HG03097 (cell line): ENCODE measurements at regions not wholly inside any gene's neighbourhood (a gene's known extent, or its start where the extent isn't known, plus 50 kb on each side); places are given as distances from the start of the nearest gene placed in this dataset.
"Not testable (repeated sequence)": the region's sequence is repeated elsewhere in the genome, so short reads cannot be mapped to it uniquely, and the experiment has no call there.

Experiments used
- ATAC-seq: cut with Tn5 transposase; IDR thresholded peaks from one replicate; pipeline ENCODE4 v1.9.1; 2021; ENCODE audit not compliant: unreplicated experiment, low FRiP score

DNA sequence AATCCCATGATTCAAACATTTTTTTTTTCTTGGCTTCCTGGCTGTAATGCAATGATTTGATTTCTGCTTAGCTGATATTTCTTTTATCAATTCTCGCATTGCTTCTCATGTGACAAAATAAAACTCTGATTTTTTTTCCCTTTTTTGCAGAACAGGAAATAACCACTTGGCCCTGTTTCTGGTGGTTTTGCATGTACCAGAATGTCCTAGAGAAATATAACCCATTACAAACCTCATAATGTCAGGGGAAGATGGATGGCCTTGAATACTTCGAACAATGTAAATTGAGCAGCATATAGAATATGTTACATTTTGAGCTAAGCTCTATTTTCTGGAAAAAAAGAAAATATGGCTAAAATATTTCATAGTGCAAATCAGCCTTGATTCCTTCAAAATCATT is 275.6 kb downstream of the RAP2B start:
- ATAC-seq, result no peak

DNA sequence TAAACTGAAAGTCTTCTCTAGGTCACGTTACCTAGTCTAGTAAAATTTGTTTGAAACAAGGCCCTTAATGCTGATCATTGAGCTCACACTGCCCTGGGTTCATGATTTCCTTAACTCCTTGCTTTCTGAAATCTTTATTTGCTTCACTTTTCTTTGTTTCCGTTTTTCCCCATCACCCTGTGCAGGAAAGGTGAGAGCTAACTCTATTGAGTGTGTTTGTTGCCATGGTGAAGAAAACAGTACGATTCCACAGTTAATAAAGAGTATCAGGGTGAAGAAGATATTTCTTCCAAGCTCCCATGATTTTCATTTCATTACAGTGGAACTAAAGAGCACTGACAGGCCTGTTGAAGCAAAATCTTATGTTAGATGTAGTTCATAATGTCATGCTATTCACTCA is 276.2 kb downstream of the RAP2B start:
- no peak for ATAC-seq

DNA sequence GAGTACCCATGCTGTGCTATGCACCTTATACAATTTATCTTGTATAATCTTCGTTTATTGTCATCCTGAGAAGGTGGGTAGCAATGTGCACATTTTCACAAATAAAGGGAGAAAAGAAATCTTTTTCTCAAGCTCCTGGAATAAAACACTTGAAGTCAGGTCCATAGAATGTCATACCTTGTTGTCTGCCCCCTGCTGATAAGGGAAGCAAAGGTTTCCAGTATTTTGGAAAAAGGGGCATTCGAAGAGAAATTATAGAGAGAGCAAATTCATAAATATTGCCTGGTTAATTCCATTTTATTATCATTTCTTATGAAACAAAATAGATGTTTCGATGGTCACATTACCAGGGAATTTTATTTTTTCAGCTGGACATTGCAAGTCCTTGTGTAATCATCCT is 277.8 kb downstream of the RAP2B start:
- no peak for ATAC-seq

DNA sequence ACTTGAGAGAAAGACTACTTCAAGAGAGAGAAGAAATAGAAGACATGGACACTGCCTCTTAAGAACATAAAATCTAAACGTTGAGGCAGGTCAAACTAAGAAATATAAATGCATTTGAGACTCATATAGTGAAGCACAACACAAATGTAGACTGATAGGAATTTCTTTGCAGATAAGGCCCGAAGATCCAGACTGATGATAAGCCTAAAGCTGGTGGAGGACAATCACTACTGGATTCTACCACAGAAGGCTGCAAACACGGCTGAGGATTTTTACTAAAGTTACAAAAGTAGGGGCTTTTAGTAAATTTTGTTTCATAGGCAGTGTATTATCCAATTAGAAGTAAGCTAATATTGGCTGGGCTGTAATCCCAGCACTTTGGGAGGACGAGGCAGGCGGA is 278.3 kb downstream of the RAP2B start:
- ATAC-seq, result no peak

DNA sequence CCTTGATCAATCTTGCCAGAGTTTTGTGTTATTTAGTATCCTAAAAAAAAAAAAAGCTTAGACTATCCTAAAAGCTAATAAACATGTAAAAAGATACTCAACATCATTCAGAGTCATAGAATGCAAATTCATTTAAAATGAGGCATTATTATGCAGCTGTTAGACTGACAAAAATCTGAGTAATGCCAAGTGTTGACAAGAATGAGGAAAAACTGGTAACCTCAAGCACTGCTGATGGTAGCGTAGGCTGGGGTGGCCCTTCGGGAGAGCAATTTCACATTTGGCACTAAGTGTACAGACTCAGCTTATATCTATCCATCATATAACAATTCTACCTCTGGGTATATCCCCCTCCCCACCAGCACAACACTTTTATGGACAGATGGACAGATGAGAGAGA is 280.4 kb downstream of the RAP2B start:
- no peak for ATAC-seq

DNA sequence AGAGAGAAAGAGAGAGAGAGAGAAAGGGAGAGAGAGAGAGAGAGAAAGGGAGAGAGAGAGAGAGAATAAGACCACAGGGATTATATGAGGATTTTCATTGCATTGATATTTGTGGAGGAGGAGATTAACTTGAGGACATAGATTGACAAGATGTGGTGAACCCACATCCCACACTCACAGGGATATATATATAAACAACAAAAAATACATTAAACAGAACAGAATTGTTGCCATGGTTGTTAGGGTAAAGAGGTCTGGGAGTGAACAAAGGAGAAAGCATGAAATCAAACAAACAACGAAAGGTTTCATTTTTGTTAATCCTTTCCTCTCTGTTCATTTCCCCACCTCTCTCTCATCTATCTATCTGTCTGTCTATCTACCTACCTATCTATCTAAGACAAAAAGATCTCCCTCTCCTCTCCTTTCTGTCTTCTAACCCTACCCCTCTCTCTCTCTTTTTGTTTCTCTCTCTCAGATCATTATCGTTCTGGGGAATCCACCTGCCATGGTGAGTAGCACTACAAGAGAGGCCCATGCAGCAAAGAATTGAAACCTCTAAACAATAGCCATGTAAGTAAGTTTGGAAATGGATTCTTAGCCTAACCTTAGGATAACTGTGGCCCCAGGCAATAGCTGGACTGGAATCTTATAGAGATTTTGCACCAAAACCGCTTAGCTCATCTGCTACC is 280.9 kb downstream of the RAP2B start:
- no peak for ATAC-seq

DNA sequence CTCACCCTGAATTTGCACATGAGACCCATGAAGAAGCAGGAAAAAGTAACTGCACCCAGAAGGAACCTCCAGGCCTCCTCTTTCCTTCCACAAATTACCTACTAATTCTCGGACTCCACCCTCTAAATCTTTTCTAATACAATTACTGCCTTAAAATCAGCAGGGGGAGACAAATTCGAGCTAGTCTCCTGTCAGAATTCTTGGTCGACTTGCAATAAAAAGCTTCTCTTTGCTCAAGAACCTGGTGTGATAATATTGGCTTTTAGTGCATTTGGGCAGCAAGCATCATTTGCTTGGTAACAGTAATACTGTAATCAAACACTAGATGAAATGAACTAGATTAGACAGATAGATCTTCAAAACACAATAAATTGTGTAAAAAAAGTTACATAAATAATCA is 281.9 kb downstream of the RAP2B start:
- ATAC-seq, result no peak

DNA sequence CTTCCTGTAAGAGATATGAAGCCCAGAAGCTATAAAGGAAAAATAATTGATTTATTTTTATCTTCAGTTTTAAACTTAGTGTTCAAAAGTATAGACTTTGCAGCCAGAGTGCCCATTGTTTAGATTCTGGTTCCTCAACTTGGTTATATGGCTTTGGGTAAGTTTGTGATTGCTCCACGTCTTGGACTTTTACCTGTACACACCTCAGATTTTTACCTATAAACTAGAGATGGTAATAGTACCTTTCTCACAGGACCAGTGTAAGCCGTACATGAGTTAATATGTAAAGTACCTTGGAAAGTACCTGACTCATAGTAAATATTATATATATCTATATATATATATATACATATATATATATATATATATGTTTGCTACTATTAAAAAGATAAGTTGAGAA is 283.8 kb downstream of the RAP2B start:
- no peak for ATAC-seq

DNA sequence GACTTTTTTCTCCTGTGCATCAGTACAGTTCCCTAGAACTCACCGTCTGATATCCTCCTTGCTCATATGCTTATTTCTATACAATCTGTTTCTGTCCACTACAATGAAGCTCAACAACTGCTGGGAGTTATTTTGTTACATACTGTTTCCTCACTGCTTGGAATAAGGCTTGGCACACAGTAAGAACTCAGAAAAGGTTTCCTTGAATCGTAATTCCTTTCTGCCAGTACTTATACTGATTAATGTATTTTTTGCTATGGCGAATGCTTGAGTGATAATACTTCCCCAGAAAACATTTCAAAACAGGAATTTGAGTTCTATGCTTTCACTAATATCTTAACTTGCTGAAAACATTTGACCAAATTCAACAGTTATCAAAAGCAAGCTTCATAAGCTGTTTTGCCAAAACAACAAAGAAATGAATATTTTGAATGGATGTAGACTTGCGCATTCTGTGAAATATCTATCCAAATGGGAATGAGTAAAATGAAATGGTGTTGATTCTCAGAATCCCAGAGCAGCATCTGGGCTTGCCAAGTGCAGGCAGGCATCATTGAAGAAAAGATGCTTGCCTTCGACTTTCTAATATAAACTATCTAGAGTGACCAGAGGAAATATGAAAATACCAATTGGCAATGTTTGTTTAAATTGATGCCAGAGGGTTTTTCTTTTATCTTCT is 286.3 kb downstream of the RAP2B start:
- no peak for ATAC-seq

DNA sequence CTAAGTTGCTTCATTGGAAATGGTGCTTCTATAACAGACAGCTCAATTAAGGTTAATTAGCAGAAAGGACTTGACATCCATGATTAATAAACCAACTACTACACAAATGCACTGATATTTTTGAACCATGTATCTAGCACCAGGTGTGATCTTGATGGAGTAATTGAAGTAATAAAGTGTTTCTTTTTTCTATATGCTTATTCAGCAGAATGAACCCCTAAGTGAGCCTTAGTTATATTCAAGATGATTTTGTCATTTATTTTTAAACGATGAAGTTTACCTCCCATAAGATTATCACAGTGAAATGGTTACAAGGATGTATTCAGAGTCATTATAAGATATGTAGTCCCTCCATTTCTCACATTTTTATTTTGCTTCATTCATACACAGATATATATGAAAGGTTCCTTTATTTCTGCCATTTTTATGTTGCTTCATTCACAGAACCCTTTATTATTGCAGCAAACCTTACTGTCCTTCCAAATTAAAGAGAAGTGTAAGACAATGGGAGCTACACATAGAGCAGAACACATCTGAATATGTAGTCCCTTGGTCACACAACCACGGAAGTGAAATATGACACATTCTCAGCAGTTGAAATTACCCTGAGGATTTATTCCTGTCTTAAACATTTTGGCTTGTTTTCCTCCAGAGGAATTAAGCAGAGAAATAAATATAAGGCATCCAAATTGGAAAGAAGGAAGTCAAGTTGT is 295.0 kb downstream of the RAP2B start:
- no peak for ATAC-seq

DNA sequence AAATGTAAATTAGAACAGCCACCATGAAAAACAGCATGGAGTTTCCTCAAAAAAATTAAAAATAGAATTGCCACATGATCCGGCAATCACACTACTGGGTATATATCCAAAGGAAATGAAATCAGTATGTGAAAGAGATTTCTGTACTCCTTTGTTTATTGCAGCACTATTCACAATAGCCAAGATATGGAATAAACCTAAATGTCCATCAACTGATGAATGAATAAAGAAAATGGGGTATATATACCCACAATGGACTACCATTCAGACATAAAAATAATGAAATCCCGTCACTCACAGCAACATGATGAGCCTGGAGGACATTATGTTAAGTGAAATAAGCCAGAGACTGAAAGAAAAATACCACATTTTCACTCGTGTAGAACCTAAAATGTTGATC is 296.9 kb downstream of the RAP2B start:
- ATAC-seq, result no peak

DNA sequence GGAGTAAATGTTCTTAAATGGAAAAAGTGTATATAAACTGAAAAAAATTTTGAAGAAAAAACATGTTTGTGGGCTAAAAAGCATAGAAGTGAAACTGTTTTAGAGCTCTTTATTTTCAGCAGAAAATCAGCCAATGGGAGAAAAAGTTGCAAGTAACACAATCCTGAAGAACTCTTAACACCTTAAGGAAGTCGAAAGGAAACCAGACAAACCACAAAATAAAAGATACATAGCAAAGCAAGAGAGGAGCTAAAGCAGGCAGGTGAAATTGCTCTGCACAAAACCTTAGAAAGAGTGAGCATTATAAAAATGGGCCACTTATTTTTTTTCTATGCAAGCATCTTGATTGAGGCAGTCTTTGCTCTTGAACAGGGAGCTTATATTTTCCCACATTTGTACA is 300.5 kb downstream of the RAP2B start:
- no peak for ATAC-seq

DNA sequence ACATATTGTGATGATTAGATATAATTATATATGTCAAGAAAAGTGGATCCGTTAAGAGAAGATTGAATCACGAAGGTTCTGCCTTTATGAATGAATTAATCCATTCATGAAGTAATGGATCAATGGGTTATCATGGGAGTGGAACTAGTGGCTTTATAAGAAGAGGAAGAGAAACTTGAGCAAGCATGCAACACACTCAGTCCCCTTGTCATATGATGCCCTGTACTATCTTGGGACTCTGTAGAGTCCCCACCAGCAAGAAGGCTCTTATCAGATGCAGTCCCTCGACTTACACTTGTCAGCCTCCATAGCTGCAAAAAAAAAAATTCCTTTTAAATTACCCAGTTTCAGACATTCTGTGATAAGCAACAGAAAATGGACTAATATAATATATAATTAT is 301.9 kb downstream of the RAP2B start:
- ATAC-seq, result no peak

DNA sequence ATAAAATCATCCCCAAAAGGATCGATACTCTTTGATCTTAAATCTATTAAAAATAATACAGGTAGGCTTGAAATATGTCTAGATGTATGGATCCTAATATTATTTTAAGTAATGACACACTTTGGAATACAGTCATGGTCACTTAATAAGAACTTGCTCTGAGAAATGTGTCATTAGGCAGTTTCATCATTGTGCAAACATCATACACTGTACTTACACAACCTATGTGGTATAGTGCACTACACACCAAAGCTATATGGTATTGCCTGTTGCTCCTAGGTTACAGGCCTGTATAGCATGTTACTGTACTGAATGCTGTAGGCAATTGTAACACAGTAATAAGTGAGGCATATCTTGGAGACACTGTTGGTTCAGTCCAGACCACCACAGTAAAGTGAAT is 307.1 kb downstream of the RAP2B start:
- no peak for ATAC-seq

DNA sequence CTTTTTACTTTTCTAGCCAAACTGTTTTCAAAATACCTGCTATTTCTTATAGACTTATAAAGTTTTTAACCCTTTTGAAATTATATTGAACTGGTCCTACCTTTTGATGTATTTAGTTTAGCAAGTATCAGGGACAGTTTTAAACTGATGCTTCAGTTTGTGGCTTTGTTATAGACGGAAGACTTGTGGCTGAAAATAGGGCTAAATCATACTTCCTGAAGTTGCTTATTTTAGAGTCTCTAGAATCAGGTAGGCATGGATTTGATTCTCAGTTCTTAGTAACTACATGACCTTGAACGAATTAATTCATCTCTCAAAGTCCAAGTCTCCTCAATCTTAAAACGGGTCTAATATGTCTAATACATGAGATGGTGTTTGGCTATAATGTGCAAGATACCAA is 322.8 kb downstream of the RAP2B start:
- no peak for ATAC-seq

DNA sequence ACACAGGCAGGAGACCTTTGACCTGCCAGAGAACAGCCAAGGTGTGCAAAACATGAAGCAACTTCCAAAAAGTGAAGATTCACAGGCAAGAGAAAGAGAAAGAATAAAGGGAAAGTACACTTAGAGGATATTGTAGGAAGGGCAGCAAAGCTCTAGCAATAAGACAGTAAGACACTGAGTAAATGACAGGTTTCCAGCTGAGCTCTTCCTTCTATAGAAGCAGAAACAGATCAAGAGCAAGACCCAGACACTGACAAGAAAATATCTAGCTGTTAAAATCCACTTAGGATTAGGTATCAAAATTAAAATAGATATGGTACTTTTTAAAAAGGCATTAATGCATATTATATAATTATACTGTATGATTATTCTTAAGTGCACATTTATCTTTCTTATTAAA is 333.4 kb downstream of the RAP2B start:
- ATAC-seq, result no peak

DNA sequence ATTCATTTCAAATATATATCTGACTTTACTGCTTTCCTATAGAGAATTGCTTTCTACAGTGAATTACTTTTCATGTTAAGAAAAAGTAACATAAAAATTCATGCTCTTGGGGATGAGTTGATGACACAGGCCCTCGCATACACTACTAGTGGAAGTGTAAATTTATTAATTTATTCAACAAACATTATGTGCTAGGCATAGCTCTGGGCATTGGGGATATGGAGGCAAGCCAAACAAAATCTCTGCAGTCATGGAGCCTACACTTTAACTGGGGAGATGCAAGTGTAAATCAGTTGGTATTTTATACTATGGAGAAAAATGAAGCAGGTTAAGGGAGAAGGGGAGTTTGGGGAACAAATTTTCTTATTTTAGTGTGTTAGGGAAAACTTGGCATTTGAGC is 340.7 kb downstream of the RAP2B start:
- ATAC-seq, result no peak

DNA sequence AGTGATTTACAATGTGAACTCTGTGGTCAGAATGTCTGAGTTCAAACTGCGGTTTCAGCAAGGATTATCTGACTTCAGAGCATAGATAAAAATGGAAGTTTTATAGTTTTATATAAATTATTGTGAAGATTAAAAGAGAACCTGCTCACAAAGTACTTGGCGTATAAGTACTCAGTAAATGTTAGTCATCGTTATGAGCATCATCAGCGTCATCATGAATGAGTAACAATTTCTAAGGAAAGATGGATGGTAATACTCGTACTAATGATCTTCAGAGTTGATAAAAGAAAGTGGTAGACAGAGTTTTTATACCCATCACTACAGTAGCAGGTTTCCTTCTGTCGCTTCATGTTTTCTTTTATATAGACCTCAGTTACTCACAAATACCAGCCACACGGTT is 341.8 kb downstream of the RAP2B start:
- no peak for ATAC-seq

DNA sequence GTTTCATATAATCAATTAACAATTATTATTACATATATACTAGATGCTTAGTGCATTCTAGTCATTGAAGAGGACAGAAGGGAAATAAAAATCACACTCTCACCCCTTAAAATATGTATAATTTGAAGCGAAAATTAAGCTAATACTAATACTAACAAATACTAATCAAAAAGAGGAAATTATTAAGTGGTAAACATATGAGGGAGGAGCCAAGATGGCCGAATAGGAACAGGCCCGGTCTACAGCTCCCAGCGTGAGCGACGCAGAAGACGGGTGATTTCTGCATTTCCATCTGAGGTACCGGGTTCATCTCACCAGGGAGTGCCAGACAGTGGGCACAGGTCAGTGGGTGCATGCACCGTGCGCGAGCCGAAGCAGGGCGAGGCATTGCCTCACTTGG is 344.2 kb downstream of the RAP2B start:
- not testable (repeated sequence) for ATAC-seq

DNA sequence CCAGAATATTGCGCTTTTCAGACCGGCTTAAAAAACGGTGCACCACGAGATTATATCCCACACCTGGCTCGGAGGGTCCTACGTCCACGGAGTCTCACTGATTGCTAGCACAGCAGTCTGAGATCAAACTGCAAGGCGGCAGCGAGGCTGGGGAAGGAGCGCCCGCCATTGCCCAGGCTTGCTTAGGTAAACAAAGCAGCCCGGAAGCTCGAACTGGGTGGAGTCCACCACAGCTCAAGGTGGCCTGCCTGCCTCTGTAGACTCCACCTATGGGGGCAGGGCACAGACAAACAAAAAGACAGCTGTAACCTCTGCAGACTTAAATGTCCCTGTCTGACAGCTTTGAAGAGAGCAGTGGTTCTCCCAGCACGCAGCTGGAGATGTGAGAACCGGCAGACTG is 344.7 kb downstream of the RAP2B start:
- ATAC-seq, result not testable (repeated sequence)

DNA sequence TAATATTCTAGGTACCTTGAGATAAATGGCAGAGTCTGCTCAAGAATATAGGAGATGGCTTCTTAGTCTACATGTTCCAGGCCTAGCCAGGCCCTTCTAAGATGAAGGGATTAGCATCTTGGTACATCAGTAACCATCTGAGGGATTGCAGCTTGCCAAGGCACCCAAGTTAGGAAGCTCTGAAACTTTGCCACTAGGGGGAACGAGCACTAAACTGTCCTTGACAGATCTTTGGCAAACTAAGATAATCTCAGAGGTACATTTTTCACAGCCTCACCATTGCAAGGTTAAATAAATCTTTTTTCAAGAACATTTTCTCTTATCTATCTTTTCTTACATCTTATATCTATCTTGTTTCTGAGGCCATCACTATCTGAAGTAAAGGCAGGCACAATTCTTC is 351.2 kb downstream of the RAP2B start:
- ATAC-seq, result no peak

DNA sequence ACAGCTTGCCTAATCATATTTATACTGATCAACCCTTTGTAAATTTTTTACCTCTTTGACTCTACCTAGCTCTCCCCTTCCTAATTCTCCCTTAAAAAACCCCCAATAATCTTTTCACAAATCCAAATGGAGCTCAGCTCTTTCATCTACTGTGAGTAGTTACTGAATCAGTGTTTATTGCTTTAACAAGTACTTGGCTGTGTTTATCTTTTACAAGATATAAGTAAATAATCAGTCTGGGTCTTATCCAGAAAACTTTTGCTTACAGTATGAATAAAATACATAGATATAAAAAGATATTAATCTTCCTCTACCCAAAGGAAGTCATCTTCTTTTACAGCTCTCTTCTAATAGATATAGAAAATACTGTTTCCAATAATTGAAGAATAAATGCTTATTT is 366.4 kb downstream of the RAP2B start:
- ATAC-seq, result no peak
